DMS153 treated with DMSO at 0.1 percent for 48 hours (cell line): ENCODE measurements at regions not wholly inside any gene's neighbourhood (a gene's known extent, or its start where the extent isn't known, plus 50 kb on each side); places are given as distances from the start of the nearest gene placed in this dataset.
"Not testable (repeated sequence)": the region's sequence is repeated elsewhere in the genome, so short reads cannot be mapped to it uniquely, and the experiment has no call there.

Experiments used
- DNase-seq: peaks from one replicate; lab custom pipeline; 2025; ENCODE audit not compliant: unreplicated experiment; lab: John Stamatoyannopoulos, UW

GRCh38 chr2:184174493-184175104 is 423.7 kb upstream of the ZNF804A start:
- no peak for DNase-seq

DNA sequence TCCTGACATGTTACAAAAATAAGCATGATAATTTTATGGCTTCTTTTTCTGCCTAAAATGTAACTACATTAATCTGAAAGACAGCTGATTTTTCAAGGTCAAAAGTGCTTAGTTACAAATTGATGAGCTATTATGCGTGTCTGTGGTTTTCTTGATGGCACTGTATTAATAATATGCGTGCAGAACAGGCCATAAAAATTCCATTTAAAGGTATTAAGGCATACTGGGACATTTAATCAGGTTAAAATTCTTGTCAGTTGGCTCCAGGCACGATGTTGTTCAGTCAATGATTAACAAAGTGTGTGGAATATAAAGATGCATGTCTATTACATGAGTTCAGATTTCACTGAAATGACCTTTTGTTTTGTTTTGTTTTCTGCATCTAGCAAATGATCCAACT is 420.1 kb upstream of the ZNF804A start:
- no peak for DNase-seq

GRCh38 chr2:184186436-184186835 is 411.9 kb upstream of the ZNF804A start:
- DNase-seq = no peak

GRCh38 chr2:184187421-184187971 is 410.8 kb upstream of the ZNF804A start:
- no peak for DNase-seq

GRCh38 chr2:184190725-184191124 is 407.6 kb upstream of the ZNF804A start:
- no peak for DNase-seq

DNA sequence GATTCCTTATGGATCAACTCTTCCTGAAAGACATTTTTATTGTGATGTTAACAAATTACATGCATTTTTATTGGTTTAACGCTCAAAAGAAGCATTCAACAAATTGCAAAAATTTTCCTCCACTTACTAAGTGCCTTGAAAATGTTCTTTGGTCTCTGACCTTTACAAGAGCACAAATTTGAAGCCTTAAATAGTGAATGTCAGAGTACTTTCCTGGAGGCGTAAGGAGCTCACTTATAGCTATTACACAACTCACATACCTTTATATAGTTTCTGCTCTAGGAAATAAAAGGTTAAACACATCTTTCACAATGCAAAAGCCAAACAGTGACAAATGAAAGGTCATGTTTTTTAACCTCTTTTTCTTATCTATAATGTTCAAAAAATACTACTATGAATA is 405.7 kb upstream of the ZNF804A start:
- DNase-seq = no peak

- DNase-seq = no peak
Observed at GRCh38 chr2:184197413-184197812, 400.9 kb upstream of the ZNF804A start.

DNA sequence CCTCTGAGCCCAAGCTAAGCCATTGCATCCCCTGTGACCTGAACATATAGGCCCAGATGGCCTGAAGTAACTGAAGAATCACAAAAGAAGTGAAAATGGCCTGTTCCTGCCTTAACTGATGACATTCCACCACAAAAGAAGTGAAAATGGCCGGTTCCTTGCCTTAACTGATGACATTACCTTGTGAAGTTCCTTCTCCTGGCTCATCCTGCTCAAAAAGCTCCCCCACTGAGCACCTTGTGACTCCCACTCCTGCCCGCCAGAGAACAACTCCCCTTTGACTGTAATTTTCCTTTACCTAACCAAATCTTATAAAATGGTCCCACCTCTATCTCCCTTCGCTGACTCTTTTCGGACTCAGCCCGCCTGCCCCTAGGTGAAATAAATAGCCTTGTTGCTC is 399.5 kb upstream of the ZNF804A start:
- DNase-seq = not testable (repeated sequence)

- DNase-seq = no peak
Observed at GRCh38 chr2:184199274-184199673, 399.1 kb upstream of the ZNF804A start.

DNA sequence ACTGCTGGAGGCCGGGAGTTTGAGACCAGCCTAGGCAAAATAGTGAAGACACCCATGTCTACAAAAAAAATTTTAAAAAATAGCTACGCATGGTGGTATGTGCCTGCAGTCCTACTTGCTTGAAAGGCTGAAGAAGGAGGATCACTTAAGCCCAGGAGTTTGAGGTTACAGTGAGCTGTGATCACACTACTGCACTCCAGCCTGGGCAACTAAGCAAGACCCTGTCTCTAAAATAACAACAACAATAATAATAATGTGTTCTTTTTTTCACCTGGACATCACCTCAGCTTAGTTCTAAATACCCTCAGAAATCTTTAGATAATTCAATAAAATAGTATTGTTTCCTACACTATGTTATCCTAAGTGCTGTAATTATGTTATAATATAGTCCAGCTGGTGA is 397.1 kb upstream of the ZNF804A start:
- DNase-seq = no peak

DNA sequence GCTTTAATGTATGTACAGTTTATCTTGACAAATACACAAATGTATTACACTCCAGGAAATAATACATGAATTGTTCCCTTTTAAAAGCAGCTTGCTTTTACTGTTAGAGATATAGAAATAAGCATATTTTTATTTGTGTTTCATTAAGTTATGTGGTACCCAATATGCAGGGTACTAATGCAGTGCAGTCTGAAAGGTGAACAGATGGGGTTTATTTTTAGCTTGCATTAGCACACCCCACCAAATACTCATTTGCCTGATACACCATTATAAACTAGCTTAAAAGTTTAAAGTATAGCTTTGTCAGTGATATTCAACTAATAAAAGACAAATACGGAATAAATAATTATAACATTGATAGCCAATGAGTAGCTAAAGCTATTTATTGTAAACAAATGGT is 394.7 kb upstream of the ZNF804A start:
- no peak for DNase-seq

- DNase-seq = no peak
Observed at GRCh38 chr2:184205048-184205596, 393.2 kb upstream of the ZNF804A start.

DNA sequence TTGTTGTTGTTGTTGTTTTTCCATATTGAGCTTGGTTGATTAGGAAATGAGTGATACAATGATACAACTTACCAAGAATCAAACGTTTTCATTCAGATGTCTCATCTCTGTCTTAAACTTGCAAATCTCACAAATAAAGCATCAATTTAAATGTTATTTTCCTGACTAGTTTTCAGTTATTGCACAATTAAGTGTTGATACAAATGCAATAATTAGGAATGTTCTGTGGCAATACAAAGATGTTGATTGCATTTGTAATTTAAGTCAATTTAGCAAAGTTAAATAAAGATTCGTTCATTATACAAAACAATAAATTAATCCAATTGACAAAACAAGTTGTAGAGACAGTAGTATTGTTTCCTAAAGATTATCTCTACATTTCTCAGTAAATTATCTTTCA is 392.3 kb upstream of the ZNF804A start:
- DNase-seq = no peak

DNA sequence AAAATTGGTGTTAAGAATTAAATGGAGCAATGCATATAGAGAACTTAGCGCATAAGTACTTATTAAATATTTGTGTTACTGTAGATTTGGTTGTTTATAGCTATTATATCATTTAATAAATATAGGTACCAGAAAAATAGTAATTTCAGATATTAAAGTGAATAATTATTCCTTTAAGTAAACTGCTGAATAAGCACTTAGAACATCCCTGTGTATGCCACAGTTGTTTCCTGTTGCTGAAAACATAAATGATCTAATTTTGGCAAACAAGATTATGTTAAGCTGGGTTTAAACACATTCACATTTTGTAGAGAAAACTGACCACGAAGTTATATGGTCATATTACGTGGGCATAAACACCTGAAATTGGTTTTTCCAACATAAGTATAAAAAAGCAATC is 388.0 kb upstream of the ZNF804A start:
- no peak for DNase-seq

GRCh38 chr2:184215745-184216144 is 382.6 kb upstream of the ZNF804A start:
- no peak for DNase-seq

- no peak for DNase-seq
Observed at GRCh38 chr2:184256611-184257010, 341.7 kb upstream of the ZNF804A start.

GRCh38 chr2:184261331-184261730 is 337.0 kb upstream of the ZNF804A start:
- no peak for DNase-seq

GRCh38 chr2:184261818-184262217 is 336.5 kb upstream of the ZNF804A start:
- DNase-seq = no peak

DNA sequence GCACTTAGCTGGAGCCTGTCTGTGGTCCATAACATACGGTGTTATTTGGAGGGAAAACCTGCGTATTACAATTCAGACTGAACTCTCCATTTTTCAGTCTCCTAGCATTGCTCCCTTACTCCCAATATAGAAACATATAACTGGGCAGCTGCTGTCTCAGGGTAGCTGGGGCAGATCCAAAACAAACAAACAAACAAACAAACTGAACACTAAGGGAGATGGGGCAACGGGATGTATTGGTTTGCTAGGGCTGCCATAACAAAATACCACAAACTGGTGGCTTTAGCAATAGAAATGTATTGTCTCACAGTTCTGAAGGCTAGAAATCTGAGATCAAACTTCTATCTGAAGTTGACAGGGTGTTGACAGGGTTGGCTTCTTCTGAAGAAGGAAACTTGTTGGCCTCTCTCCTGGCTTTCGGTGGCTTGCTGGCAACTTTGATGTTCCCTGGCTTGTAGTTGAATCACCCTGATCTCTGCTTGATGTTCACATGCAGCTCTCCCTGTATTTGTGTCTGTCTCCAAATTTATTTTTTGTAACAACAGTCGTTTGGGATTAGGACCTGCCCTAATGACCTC is 329.3 kb upstream of the ZNF804A start:
- no peak for DNase-seq

DNA sequence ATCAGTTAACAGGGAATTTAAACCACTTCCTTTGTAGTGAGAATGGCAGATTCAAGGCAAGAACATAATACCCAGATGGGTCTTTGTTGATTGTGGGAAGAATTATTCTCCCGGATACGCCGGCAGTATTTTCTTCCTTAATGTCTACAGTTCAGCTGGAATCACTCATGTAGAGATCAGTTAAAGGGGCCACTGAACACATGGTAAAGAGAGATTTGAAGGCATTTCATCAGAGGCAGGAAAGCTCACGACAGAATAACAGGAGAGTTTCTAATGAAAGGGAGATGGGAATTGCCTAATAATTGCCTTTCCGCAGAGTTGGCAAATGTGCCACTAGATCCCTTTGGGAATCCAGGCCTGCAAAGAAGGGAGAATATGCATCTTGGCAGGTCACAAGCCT is 327.7 kb upstream of the ZNF804A start:
- no peak for DNase-seq

GRCh38 chr2:184272056-184272455 is 326.3 kb upstream of the ZNF804A start:
- no peak for DNase-seq

DNA sequence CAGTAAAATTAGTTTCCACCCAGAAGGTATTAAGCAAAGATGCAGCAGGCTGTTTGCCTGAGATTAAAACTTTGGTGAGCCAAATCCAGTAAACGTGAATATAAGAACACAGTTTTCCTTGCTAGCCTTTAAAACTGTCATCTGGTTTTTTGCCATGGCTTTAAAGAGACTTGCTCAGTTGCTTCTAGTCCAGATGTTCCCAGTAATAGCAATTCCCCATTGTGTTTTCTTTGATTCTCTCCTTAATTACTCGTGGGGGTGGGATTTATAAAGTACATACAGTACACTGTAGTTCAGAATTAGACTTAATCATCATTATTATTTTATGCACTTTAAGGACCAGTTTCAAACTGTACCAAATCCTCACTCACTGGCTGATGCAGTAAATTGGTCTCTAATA is 303.5 kb upstream of the ZNF804A start:
- DNase-seq = no peak

- no peak for DNase-seq
Observed at GRCh38 chr2:184297085-184297484, 301.2 kb upstream of the ZNF804A start.
